Upper lobe of left lung (tissue), 6 donors: ENCODE measurements at regions not wholly inside any gene's neighbourhood (a gene's known extent, or its start where the extent isn't known, plus 50 kb on each side); places are given as distances from the start of the nearest gene placed in this dataset.

Source experiments
- ATAC-seq, 2 donors: fragments of 200-7000 bp; cut with Tn5 transposase; one replicate each; pipeline ENCODE4 v1.9.1; 2022; ENCODE audit warnings: mild to moderate bottlenecking in 2 of 2, moderate library complexity in 2 of 2; ENCODE audit not compliant: low FRiP score in 2 of 2
- DNase-seq, 2 donors: peaks; one replicate each; pipeline ENCODE4 v3.0.0-alpha.2; 2019 to 2020
- H3K27ac ChIP-seq, 4 donors: fragments of 200-600 bp; sonication (generic); one replicate each; pipeline ENCODE4 v1.5.1; 2016 to 2019
- H3K27me3 ChIP-seq, 4 donors: fragments of 200-600 bp; sonication (generic); one replicate each; pipeline ENCODE4 v1.5.1; 2017 to 2019
- H3K36me3 ChIP-seq, 4 donors: fragments of 200-600 bp; sonication (generic); one replicate each; pipeline ENCODE4 v1.5.1; 2016 to 2019
- H3K4me1 ChIP-seq, 4 donors: fragments of 200-600 bp; sonication (generic); one replicate each; pipeline ENCODE4 v1.5.1; 2018 to 2019
- H3K4me3 ChIP-seq, 4 donors: fragments of 200-600 bp; sonication (generic); one replicate each; pipeline ENCODE4 v1.5.1; 2017 to 2019; ENCODE audit warnings: mild to moderate bottlenecking in 2 of 4, moderate library complexity in 1 of 4
- H3K9me3 ChIP-seq, 4 donors: fragments of 200-600 bp; sonication (generic); one replicate each; pipeline ENCODE4 v1.5.1; 2018 to 2019
- EP300 ChIP-seq, 4 donors: sonication (generic); formaldehyde crosslinking; IDR thresholded peaks; one replicate each; pipeline ENCODE4 v1.5.1; 2017; ENCODE audit warnings: antibody characterized with exemption in 4 of 4, control low read depth in 2 of 4
- POLR2A ChIP-seq, 4 donors: fragments of 450-650 bp; IDR thresholded peaks; one replicate each; pipeline ENCODE4 v1.5.1; 2016 to 2017; ENCODE audit warnings: antibody characterized with exemption in 4 of 4, mild to moderate bottlenecking in 2 of 4
- POLR2AphosphoS5 ChIP-seq, 2 donors: sonication (generic); formaldehyde crosslinking; IDR thresholded peaks; one replicate each; pipeline ENCODE4 v1.5.1; 2017; ENCODE audit warnings: antibody characterized with exemption in 2 of 2
- WGBS, 2 donors: methylation state at CpG; one replicate each; pipeline ENCODE4 v1.1.5; 2017 to 2018; 5-methylcytosine and 5-hydroxymethylcytosine counted together
- TF ChIP-seq, protein P1 (sequence below), 6 experiments: fragments of 450-650 bp in 4 of 6; fragments of 200-600 bp in 2 of 6; sonication (generic) in 2 of 6; IDR thresholded peaks; one replicate each; pipeline ENCODE4 v1.5.1; 2016 to 2019; ENCODE audit warnings: antibody characterized with exemption in 6 of 6
- donor health status: DM: no; HTN: no; CAD: no; lungs with moderate emphysema.
- donor health status: DM: no; HTN: yes; CAD: no; lungs with severe emphysema.

DNA sequence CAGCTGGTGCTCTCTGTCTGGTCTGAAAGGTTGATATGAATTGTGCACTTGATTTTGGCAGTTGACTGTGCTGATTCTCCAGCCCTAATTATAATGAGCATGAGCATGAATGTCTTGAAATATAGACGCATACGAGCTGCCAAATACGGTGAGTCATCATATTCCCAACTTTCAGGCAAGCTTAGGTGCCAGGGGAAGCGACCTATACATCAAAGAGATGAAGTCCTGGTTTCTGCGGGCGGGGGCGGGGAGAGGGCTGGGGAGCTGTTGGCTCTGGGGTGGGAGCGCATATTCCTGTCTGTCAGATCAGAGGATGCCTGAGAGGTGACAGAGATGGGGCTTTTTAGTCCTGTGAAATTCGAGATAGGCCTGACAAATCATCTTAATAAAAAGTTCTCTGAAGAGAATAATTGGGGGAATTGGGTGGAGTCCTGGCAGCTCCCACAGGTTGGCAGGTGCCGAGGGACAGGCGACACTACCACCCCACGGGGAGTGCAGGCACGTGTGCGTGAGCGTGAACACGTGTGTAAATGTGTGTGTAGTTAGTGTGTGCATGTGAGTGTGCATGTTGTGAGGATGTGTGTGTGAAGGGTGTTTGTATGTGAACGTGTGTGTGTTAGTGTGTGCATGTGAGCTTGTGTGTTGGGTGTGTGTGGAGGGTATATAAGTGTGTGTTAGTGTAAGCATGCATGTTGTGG is 865.3 kb downstream of the TBC1D22A start:
- H3K4me1 ChIP-seq = no peaks in the 10 kb centered on the region
- no peaks in the 10 kb centered on the region for H3K9me3 ChIP-seq
- H3K4me3 ChIP-seq = no peak overlapping the region
- no peak for DNase-seq
- no peak overlapping the region for H3K27ac ChIP-seq
- TF ChIP-seq EP300 (IDR thresholded peaks at IDR 0.05) (no peak), POLR2AphosphoS5 (IDR thresholded peaks at IDR 0.05) (no peak)
- TF ChIP-seq, protein P1, sequence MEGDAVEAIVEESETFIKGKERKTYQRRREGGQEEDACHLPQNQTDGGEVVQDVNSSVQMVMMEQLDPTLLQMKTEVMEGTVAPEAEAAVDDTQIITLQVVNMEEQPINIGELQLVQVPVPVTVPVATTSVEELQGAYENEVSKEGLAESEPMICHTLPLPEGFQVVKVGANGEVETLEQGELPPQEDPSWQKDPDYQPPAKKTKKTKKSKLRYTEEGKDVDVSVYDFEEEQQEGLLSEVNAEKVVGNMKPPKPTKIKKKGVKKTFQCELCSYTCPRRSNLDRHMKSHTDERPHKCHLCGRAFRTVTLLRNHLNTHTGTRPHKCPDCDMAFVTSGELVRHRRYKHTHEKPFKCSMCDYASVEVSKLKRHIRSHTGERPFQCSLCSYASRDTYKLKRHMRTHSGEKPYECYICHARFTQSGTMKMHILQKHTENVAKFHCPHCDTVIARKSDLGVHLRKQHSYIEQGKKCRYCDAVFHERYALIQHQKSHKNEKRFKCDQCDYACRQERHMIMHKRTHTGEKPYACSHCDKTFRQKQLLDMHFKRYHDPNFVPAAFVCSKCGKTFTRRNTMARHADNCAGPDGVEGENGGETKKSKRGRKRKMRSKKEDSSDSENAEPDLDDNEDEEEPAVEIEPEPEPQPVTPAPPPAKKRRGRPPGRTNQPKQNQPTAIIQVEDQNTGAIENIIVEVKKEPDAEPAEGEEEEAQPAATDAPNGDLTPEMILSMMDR (IDR thresholded peaks at IDR 0.05) = no peak
- no peaks in the 10 kb centered on the region for H3K36me3 ChIP-seq
- no peaks in the 10 kb centered on the region for H3K27me3 ChIP-seq
- no peak for ATAC-seq
- 55% methylated on average over 17 of the region's 17 CpGs for WGBS, 2 donors

DNA sequence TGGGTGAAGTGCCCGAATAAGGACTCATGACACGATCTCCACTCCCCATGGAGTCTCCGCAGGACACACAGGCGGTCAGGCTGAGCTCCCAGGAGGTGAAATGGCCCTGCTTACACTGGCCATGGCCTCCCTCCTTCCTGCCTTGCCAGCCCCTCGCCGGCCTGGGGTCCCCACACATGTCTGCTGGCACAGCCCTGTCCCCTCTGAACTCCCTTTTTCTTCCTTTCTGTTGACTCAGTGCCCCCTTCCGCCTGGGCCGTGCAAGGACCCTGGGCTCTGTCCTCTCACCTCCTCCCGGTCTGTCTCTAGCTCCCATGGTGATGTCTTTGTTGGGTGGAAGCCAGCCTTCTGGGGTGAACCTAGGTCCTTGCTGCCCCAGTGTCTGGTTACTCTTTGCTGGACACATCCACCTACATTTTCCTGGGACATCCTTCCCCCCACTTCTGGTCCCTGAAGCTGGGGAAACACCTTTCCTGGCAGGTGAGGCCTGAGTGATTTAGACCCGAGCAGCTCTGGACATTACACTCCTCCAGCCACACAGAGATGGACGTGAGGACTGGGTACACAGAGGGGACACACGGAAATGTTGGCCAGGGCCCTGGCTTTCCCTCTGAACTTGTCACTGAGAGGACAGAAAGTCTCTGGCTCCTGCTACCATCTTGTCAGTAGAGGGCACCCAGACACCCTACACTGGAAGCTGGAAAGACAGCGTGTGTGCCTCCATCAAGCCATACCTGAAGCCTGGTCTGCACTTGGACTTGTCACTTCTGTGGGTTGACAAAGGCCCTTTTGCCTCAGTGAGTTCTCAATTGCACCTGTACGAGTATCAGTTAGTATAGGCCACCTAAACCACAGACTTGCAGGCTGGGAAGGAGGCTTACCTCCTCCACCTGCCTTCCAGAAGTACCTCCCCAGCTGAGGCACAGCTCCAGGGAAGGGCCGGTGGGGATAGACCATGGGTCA is 864.3 kb downstream of the TBC1D22A start:
- no peaks in the 10 kb centered on the region for H3K4me1 ChIP-seq
- H3K27ac ChIP-seq = no peak overlapping the region
- H3K4me3 ChIP-seq = no peak overlapping the region
- WGBS, 2 donors = 76 to 80% methylated on average over 15 of the region's 15 CpGs
- H3K36me3 ChIP-seq = no peaks in the 10 kb centered on the region
- no peaks in the 10 kb centered on the region for H3K27me3 ChIP-seq
- ATAC-seq = no peak
- H3K9me3 ChIP-seq = no peaks in the 10 kb centered on the region
- DNase-seq = no peak
- TF ChIP-seq EP300 (IDR thresholded peaks at IDR 0.05) = no peak
- no peak for TF ChIP-seq POLR2AphosphoS5 (IDR thresholded peaks at IDR 0.05)
- no peak for TF ChIP-seq POLR2A (IDR thresholded peaks at IDR 0.05)
- TF ChIP-seq, protein P1 (IDR thresholded peaks at IDR 0.05) = no peak

DNA sequence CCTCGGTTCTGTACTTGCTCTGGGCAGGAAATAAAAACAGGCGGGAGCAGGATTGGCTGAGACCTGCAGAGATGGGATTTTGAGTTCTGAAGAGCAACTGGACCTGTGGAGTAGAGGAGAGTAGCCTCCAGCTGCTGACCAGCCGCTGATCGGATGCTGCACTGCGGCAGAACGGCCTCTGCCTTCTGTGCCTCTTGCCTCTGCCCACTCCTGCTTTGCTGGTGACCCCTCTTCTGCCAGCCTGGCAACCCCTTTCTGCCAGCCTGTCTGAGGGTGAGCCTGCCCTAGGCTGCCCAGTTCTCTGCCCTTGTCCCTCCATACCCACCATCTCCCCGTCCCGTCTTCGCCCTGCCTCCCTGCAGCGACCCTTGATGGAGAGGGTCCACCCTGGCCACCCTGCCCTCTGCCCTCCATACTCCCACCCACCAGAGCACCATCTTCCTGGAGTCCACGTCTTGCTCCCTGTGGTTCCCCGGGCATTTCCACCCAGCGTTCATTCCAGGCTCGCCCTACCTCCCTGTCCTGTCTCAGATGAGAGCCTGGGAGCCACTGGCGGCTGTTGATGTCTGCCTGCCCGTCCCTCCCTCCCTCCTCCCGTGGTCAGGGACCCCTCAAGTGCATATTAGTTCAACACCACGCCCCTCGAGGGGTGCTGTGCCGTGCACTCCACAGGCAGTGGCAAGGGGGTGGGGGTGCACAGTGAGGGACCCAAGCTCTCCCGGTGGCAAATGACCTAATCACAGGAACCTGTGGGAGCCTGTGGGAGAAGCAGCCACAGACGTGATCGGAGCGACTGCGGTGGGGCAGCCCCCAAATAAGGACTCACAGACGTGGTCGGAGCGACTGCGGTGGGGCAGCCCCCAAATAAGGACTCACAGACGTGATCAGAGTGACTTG is 863.3 kb downstream of the TBC1D22A start:
- H3K9me3 ChIP-seq = no peaks in the 10 kb centered on the region
- DNase-seq = peak in 1 of 2 donors; percentile 17
- H3K4me3 ChIP-seq = no peak overlapping the region
- H3K4me1 ChIP-seq = no peaks in the 10 kb centered on the region
- no peaks in the 10 kb centered on the region for H3K27me3 ChIP-seq
- no peak for TF ChIP-seq POLR2AphosphoS5 (IDR thresholded peaks at IDR 0.05)
- TF ChIP-seq, protein P1 (IDR thresholded peaks at IDR 0.05) = no peak
- TF ChIP-seq EP300 (IDR thresholded peaks at IDR 0.05) = no peak
- TF ChIP-seq POLR2A (IDR thresholded peaks at IDR 0.05) = no peak
- no peak overlapping the region for H3K27ac ChIP-seq
- no peaks in the 10 kb centered on the region for H3K36me3 ChIP-seq
- WGBS, 2 donors = 78 to 80% methylated on average over 28 of the region's 30 CpGs
- no peak for ATAC-seq

DNA sequence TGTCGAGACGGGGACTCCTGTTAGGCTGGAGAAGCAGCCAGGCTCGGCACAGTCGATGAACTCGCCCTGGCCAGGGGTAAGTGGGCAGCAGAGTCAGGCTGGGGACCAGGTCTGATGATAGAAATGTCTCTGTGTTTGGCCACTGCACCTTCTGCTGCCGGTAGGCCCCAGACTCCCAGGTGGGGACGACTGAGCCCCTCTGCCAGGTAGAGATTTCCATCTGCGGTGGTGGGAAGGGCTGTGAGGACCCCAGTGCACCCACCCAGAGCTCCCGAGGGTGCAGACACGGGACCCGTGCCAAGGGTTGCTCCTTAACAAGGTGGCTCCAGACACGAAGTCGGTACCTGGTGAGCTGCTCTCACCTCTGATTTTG is 862.5 kb downstream of the TBC1D22A start:
- Histone ChIP-seq H3K9me3 (no peaks in the 10 kb centered on the region), H3K27me3 (no peaks in the 10 kb centered on the region), H3K4me1 (no peaks in the 10 kb centered on the region), H3K27ac (no peak overlapping the region), H3K36me3 (no peaks in the 10 kb centered on the region), H3K4me3 (no peak overlapping the region)
- WGBS, 2 donors = 74 to 89% methylated on average over 4 to 13 of the region's 13 CpGs
- DNase-seq = peak in 1 of 2 donors; percentile 10
- no peak for ATAC-seq
- no peak for TF ChIP-seq POLR2AphosphoS5 (IDR thresholded peaks at IDR 0.05)
- no peak for TF ChIP-seq POLR2A (IDR thresholded peaks at IDR 0.05)
- TF ChIP-seq, protein P1 (IDR thresholded peaks at IDR 0.05) = no peak
- TF ChIP-seq EP300 (IDR thresholded peaks at IDR 0.05) = no peak
